Thyroid gland (tissue), 4 donors: ENCODE measurements at regions not wholly inside any gene's neighbourhood (a gene's known extent, or its start where the extent isn't known, plus 50 kb on each side); places are given as distances from the start of the nearest gene placed in this dataset.

ENCODE experiments used
- CTCF ChIP-seq, 6 experiments: fragments of 200-600 bp in 3 of 6; fragments of 450-650 bp in 3 of 6; sonication (generic) in 3 of 6; IDR thresholded peaks; one replicate each; pipeline ENCODE4 v1.5.1; 2016 to 2019; ENCODE audit warnings: antibody characterized with exemption in 6 of 6, mild to moderate bottlenecking in 2 of 6, inconsistent platforms in 1 of 6, moderate library complexity in 1 of 6
- POLR2A ChIP-seq, 2 donors: fragments of 450-650 bp; IDR thresholded peaks; one replicate each; pipeline ENCODE4 v1.6.1; 2017; ENCODE audit warnings: antibody characterized with exemption in 2 of 2, mild to moderate bottlenecking in 2 of 2, moderate library complexity in 1 of 2

GRCh38 chr18:34606851-34607250, 103.2 kb upstream of the DTNA start:
- TF ChIP-seq CTCF (IDR thresholded peaks at IDR 0.05) (no peak), POLR2A (IDR thresholded peaks at IDR 0.05) (no peak)
